ENCODE measurements at regions not wholly inside any gene's neighbourhood (a gene's known extent, or its start where the extent isn't known, plus 50 kb on each side); places are given as distances from the start of the nearest gene placed in this dataset.

- no peak for DNase-seq
Measured at GRCh38 chr5:50964746-50965653, 298.6 kb downstream of the PARP8 start.

- no peak for DNase-seq
Measured at GRCh38 chr5:50965654-50966375, 299.4 kb downstream of the PARP8 start.

- no peak for DNase-seq
Measured at GRCh38 chr5:50967009-50967562, 300.6 kb downstream of the PARP8 start.

- no peak for DNase-seq
Measured at GRCh38 chr5:50967563-50968355, 301.3 kb downstream of the PARP8 start.

- DNase-seq, result no peak
Measured at GRCh38 chr5:50968356-50969149, 302.1 kb downstream of the PARP8 start.

- DNase-seq, result no peak
Measured at GRCh38 chr5:50969151-50970031, 303.0 kb downstream of the PARP8 start.

GRCh38 chr5:50975840-50976239 is 309.4 kb downstream of the PARP8 start:
- DNase-seq, result no peak

GRCh38 chr5:50978924-50979323 is 312.5 kb downstream of the PARP8 start:
- DNase-seq, result no peak

GRCh38 chr5:50984640-50985039 is 318.2 kb downstream of the PARP8 start:
- DNase-seq, result no peak

- no peak for DNase-seq
Measured at GRCh38 chr5:50990296-50990924, 324.0 kb downstream of the PARP8 start.

- no peak for DNase-seq
Measured at GRCh38 chr5:50995285-50995942, 329.0 kb downstream of the PARP8 start.

GRCh38 chr5:51001227-51001923 is 334.9 kb downstream of the PARP8 start:
- DNase-seq, result no peak

GRCh38 chr5:51002368-51002767 is 335.9 kb downstream of the PARP8 start:
- no peak for DNase-seq

GRCh38 chr5:51013036-51013435 is 346.6 kb downstream of the PARP8 start:
- no peak for DNase-seq

- no peak for DNase-seq
Measured at GRCh38 chr5:51018423-51018822, 352.0 kb downstream of the PARP8 start.

- DNase-seq, result no peak
Measured at GRCh38 chr5:51024263-51024662, 357.8 kb downstream of the PARP8 start.

- DNase-seq, result no peak
Measured at GRCh38 chr5:51027271-51027670, 356.0 kb upstream of the ISL1 start.

GRCh38 chr5:51028394-51028793 is 354.9 kb upstream of the ISL1 start:
- no peak for DNase-seq

GRCh38 chr5:51033215-51033614 is 350.0 kb upstream of the ISL1 start:
- DNase-seq, result no peak
